ENCODE measurements at regions not wholly inside any gene's neighbourhood (a gene's known extent, or its start where the extent isn't known, plus 50 kb on each side); places are given as distances from the start of the nearest gene placed in this dataset.

GRCh38 chr10:108399465-108399864 is 1235.0 kb upstream of the SORCS1 start:
- H3K9me3 ChIP-seq (ENCODE audit: control insufficient read depth in 4 of 4, low read length in 3 of 4) = no peaks in the 10 kb centered on the region
- no peak overlapping the region for H3K9ac ChIP-seq (ENCODE audit: low read depth in 1 of 2, low read length in 2 of 2)
- TF ChIP-seq TAF1 (conservative IDR thresholded peaks at IDR 0.05) = no peak
- no peak for TF ChIP-seq YY1 (IDR thresholded peaks at IDR 0.05)
- no peak for TF ChIP-seq REST (IDR thresholded peaks at IDR 0.05)
- TF ChIP-seq FOXA2 (IDR thresholded peaks at IDR 0.05) = no peak
- H3K27ac ChIP-seq (ENCODE audit: low read depth in 1 of 2, low read length in 2 of 2) = no peak overlapping the region
- no peak for DNase-seq (ENCODE audit: low spot score)
- no peaks in the 10 kb centered on the region for H3K36me3 ChIP-seq (ENCODE audit: control insufficient read depth in 4 of 4, insufficient read depth in 3 of 4, low read depth in 1 of 4, low read length in 3 of 4)
- no peaks in the 10 kb centered on the region for H3K4me1 ChIP-seq (ENCODE audit: control insufficient read depth in 4 of 4, insufficient read depth in 4 of 4, low read length in 3 of 4)
- no peak overlapping the region for H3K4me3 ChIP-seq (ENCODE audit: low read depth in 1 of 3, low read length in 3 of 3)
- 73% methylated on average over 4 of the region's 4 CpGs for WGBS
- H3K27me3 ChIP-seq (ENCODE audit: control insufficient read depth in 4 of 4, insufficient read depth in 4 of 4, low read length in 3 of 4) = no peaks in the 10 kb centered on the region

- no peak overlapping the region for H3K27ac ChIP-seq (ENCODE audit: low read depth in 1 of 2, low read length in 2 of 2)
- H3K4me1 ChIP-seq (ENCODE audit: control insufficient read depth in 4 of 4, insufficient read depth in 4 of 4, low read length in 3 of 4) = no peaks in the 10 kb centered on the region
- 42% methylated on average over 1 of the region's 1 CpG for WGBS
- H3K9ac ChIP-seq (ENCODE audit: low read depth in 1 of 2, low read length in 2 of 2) = no peak overlapping the region
- H3K9me3 ChIP-seq (ENCODE audit: control insufficient read depth in 4 of 4, low read length in 3 of 4) = no peaks in the 10 kb centered on the region
- no peaks in the 10 kb centered on the region for H3K36me3 ChIP-seq (ENCODE audit: control insufficient read depth in 4 of 4, insufficient read depth in 3 of 4, low read depth in 1 of 4, low read length in 3 of 4)
- H3K4me3 ChIP-seq (ENCODE audit: low read depth in 1 of 3, low read length in 3 of 3) = no peak overlapping the region
- peaks cover 0 to 2% (median 0%) of the 10 kb centered on the region in 4 donors for H3K27me3 ChIP-seq (ENCODE audit: control insufficient read depth in 4 of 4, insufficient read depth in 4 of 4, low read length in 3 of 4)
- TF ChIP-seq FOXA1 (IDR thresholded peaks at IDR 0.05) (no peak), TAF1 (conservative IDR thresholded peaks at IDR 0.05) (no peak), MAX (IDR thresholded peaks at IDR 0.05) (no peak), FOXA2 (IDR thresholded peaks at IDR 0.05) (no peak), REST (IDR thresholded peaks at IDR 0.05) (no peak), SP1 (IDR thresholded peaks at IDR 0.05) (no peak), RXRA (IDR thresholded peaks at IDR 0.05) (no peak), CTCF (IDR thresholded peaks at IDR 0.05; ENCODE audit: low read depth, low read length, missing input control) (no peak), EGR1 (IDR thresholded peaks at IDR 0.05; ENCODE audit: low read depth in 2 of 2) (no peak), ATF3 (IDR thresholded peaks at IDR 0.05) (no peak), ZBTB33 (IDR thresholded peaks at IDR 0.05) (no peak)
- DNase-seq (ENCODE audit: low spot score) = no peak
Observed at GRCh38 chr10:108393089-108393488, 1228.6 kb upstream of the SORCS1 start.

Measured in liver (tissue), 8 donors.